NCI-H1436 treated with DMSO at 0.1 percent for 48 hours (cell line): ENCODE measurements at regions not wholly inside any gene's neighbourhood (a gene's known extent, or its start where the extent isn't known, plus 50 kb on each side); places are given as distances from the start of the nearest gene placed in this dataset.

Experiments used
- DNase-seq: peaks from one replicate; lab custom pipeline; 2025; lab: John Stamatoyannopoulos, UW

GRCh38 chr14:84001023-84001422 is 1528.9 kb upstream of the FLRT2 start:
- no peak for DNase-seq

- no peak for DNase-seq
Measured at GRCh38 chr14:84003346-84003745, 1526.6 kb upstream of the FLRT2 start.

- DNase-seq: no peak
Measured at GRCh38 chr14:84006643-84007155, 1523.2 kb upstream of the FLRT2 start.

GRCh38 chr14:84013424-84013823 is 1516.5 kb upstream of the FLRT2 start:
- no peak for DNase-seq

- DNase-seq: no peak
Measured at GRCh38 chr14:84017495-84017894, 1512.4 kb upstream of the FLRT2 start.

- DNase-seq: no peak
Measured at GRCh38 chr14:84021433-84021832, 1508.5 kb upstream of the FLRT2 start.

GRCh38 chr14:84024231-84024820 is 1505.6 kb upstream of the FLRT2 start:
- DNase-seq: no peak

- no peak for DNase-seq
Measured at GRCh38 chr14:84025106-84026012, 1504.6 kb upstream of the FLRT2 start.

GRCh38 chr14:84027351-84027750 is 1502.6 kb upstream of the FLRT2 start:
- no peak for DNase-seq

- no peak for DNase-seq
Measured at GRCh38 chr14:84028080-84028604, 1501.8 kb upstream of the FLRT2 start.

- no peak for DNase-seq
Measured at GRCh38 chr14:84029246-84029645, 1500.7 kb upstream of the FLRT2 start.

- no peak for DNase-seq
Measured at GRCh38 chr14:84029720-84030119, 1500.2 kb upstream of the FLRT2 start.

- DNase-seq: no peak
Measured at GRCh38 chr14:84036840-84037239, 1493.1 kb upstream of the FLRT2 start.

- no peak for DNase-seq
Measured at GRCh38 chr14:84037593-84037992, 1492.4 kb upstream of the FLRT2 start.

GRCh38 chr14:84040101-84040500 is 1489.8 kb upstream of the FLRT2 start:
- no peak for DNase-seq

- no peak for DNase-seq
Measured at GRCh38 chr14:84041421-84041820, 1488.5 kb upstream of the FLRT2 start.

- no peak for DNase-seq
Measured at GRCh38 chr14:84042992-84043391, 1487.0 kb upstream of the FLRT2 start.

- DNase-seq: no peak
Measured at GRCh38 chr14:84064316-84065125, 1465.4 kb upstream of the FLRT2 start.

- no peak for DNase-seq
Measured at GRCh38 chr14:84065811-84066210, 1464.1 kb upstream of the FLRT2 start.

GRCh38 chr14:84068288-84068687 is 1461.7 kb upstream of the FLRT2 start:
- no peak for DNase-seq

- DNase-seq: no peak
Measured at GRCh38 chr14:84071061-84071460, 1458.9 kb upstream of the FLRT2 start.

GRCh38 chr14:84074626-84075025 is 1455.3 kb upstream of the FLRT2 start:
- DNase-seq: no peak
